Stomach (tissue), 8 donors: ENCODE measurements at regions not wholly inside any gene's neighbourhood (a gene's known extent, or its start where the extent isn't known, plus 50 kb on each side); places are given as distances from the start of the nearest gene placed in this dataset.

Experiments used
- DNase-seq, 2 donors: peaks; one replicate each; pipeline versions ENCODE4 v3.0.0 to v3.0.0-alpha.2; 2013 to 2019
- H3K27ac ChIP-seq, 5 donors: fragments of 200-600 bp in 4 of 5; sonication (generic) in 4 of 5; one replicate each; pipeline ENCODE4 v1.5.1; 2013 to 2019; ENCODE audit warnings: mild to moderate bottlenecking in 1 of 5, moderate library complexity in 1 of 5
- H3K27me3 ChIP-seq, 3 donors: fragments of 200-600 bp; sonication (generic); one replicate each; pipeline ENCODE4 v1.5.1; 2017 to 2019; ENCODE audit warnings: mixed run types in 1 of 3
- H3K36me3 ChIP-seq, 4 donors: fragments of 200-600 bp; sonication (generic); 1 replicate in 3 of 4; 2 replicates in 1 of 4; pipeline ENCODE4 v1.5.1; 2016 to 2019
- H3K4me1 ChIP-seq, 4 donors: fragments of 200-600 bp; sonication (generic); one replicate each; pipeline ENCODE4 v1.5.1; 2016 to 2019
- H3K4me3 ChIP-seq, 4 donors: fragments of 200-600 bp; sonication (generic) in 3 of 4; one replicate each; pipeline ENCODE4 v1.5.1; 2016 to 2019; ENCODE audit warnings: mild to moderate bottlenecking in 1 of 4
- H3K9me3 ChIP-seq, 4 donors: fragments of 200-600 bp; sonication (generic); one replicate each; pipeline ENCODE4 v1.5.1; 2016 to 2019
- CTCF ChIP-seq, 7 experiments: fragments of 450-650 bp in 4 of 7; fragments of 200-600 bp in 3 of 7; sonication (generic) in 3 of 7; IDR thresholded peaks; one replicate each; pipeline ENCODE4 v1.5.1; 2016 to 2019; ENCODE audit warnings: antibody characterized with exemption in 7 of 7, control low read depth in 2 of 7, mild to moderate bottlenecking in 1 of 7
- EP300 ChIP-seq: sonication (generic); formaldehyde crosslinking; IDR thresholded peaks from one replicate; pipeline ENCODE4 v1.6.1; 2017; ENCODE audit warnings: antibody characterized with exemption
- POLR2A ChIP-seq, 4 donors: fragments of 450-650 bp; IDR thresholded peaks; one replicate each; pipeline ENCODE4 v1.6.1; 2016; ENCODE audit warnings: antibody characterized with exemption in 4 of 4, control low read depth in 2 of 4, mild to moderate bottlenecking in 1 of 4, moderate library complexity in 1 of 4
- POLR2AphosphoS5 ChIP-seq, 3 donors: sonication (generic); formaldehyde crosslinking; IDR thresholded peaks; one replicate each; pipeline ENCODE4 v1.6.1; 2016; ENCODE audit warnings: antibody characterized with exemption in 3 of 3
- WGBS, 5 donors: extraction: QIAGEN DNeasy Blood & Tissue Kit in 3 of 5; methylation state at CpG; one replicate each; pipeline versions ENCODE4 v1.1.5 to v1.1.7; 2013 to 2018; 5-methylcytosine and 5-hydroxymethylcytosine counted together
- intact Hi-C: fragments of 100-400 bp; cut with DNase I; formaldehyde crosslinking; loops from one replicate; pipeline ENCODE4 v1.15.1; 2023; ENCODE audit warnings: low total_unique reads
- donor health status: healthy with polysubstance abuse.
- donor health status: Bipolar disorder and iron deficiency.
- donor health status: healthy.

- H3K36me3 ChIP-seq: no peaks in the 10 kb centered on the region
- no peaks in the 10 kb centered on the region for H3K4me1 ChIP-seq
- H3K9me3 ChIP-seq: no peaks in the 10 kb centered on the region
- H3K27ac ChIP-seq: no peak overlapping the region
- 74 to 84% (median 82%) methylated on average over 4 of the region's 4 CpGs for WGBS, 5 donors
- no peaks in the 10 kb centered on the region for H3K27me3 ChIP-seq
- DNase-seq: no peak
- TF ChIP-seq POLR2A (IDR thresholded peaks at IDR 0.05): no peak
- no peak for TF ChIP-seq EP300
- TF ChIP-seq CTCF (IDR thresholded peaks at IDR 0.05): no peak
- no peak for TF ChIP-seq POLR2AphosphoS5 (IDR thresholded peaks at IDR 0.05)
- intact Hi-C loops: no loop called here
- H3K4me3 ChIP-seq: no peak overlapping the region
Measured at GRCh38 chr5:23027830-23028229, 174.7 kb upstream of the CDH12 start.

- Histone ChIP-seq H3K9me3 (no peaks in the 10 kb centered on the region), H3K36me3 (no peaks in the 10 kb centered on the region), H3K27ac (no peak overlapping the region), H3K4me1 (no peaks in the 10 kb centered on the region), H3K27me3 (no peaks in the 10 kb centered on the region), H3K4me3 (no peak overlapping the region)
- 68 to 78% (median 74%) methylated on average over 2 of the region's 2 CpGs for WGBS, 5 donors
- peak in 1 of 2 donors; percentile 15 for DNase-seq
- intact Hi-C loops: no loop called here
- TF ChIP-seq EP300 (no peak), CTCF (IDR thresholded peaks at IDR 0.05) (no peak), POLR2A (IDR thresholded peaks at IDR 0.05) (no peak), POLR2AphosphoS5 (IDR thresholded peaks at IDR 0.05) (no peak)
Measured at GRCh38 chr5:23027331-23027730, 174.2 kb upstream of the CDH12 start.

- intact Hi-C loops: no loop called here
- peak in 1 of 2 donors; percentile 12 for DNase-seq
- Histone ChIP-seq H3K27me3 (no peaks in the 10 kb centered on the region), H3K27ac (no peak overlapping the region), H3K9me3 (no peaks in the 10 kb centered on the region), H3K4me1 (no peaks in the 10 kb centered on the region), H3K36me3 (no peaks in the 10 kb centered on the region), H3K4me3 (no peak overlapping the region)
- no peak for TF ChIP-seq POLR2AphosphoS5 (IDR thresholded peaks at IDR 0.05)
- no peak for TF ChIP-seq EP300
- no peak for TF ChIP-seq CTCF (IDR thresholded peaks at IDR 0.05)
- TF ChIP-seq POLR2A (IDR thresholded peaks at IDR 0.05): no peak
- WGBS, 5 donors: 68 to 80% (median 78%) methylated on average over 5 of the region's 5 CpGs
Measured at GRCh38 chr5:23026252-23027170, 173.4 kb upstream of the CDH12 start.

GRCh38 chr5:23025629-23026233 lies 172.6 kb upstream of the CDH12 start:
- no peak overlapping the region for H3K27ac ChIP-seq
- no peak overlapping the region for H3K4me3 ChIP-seq
- peak in 1 of 2 donors; percentile 15 for DNase-seq
- no peaks in the 10 kb centered on the region for H3K36me3 ChIP-seq
- 57 to 82% (median 79%) methylated on average over 1 of the region's 1 CpG for WGBS, 5 donors
- no peaks in the 10 kb centered on the region for H3K9me3 ChIP-seq
- H3K27me3 ChIP-seq: no peaks in the 10 kb centered on the region
- TF ChIP-seq EP300 (no peak), POLR2A (IDR thresholded peaks at IDR 0.05) (no peak), CTCF (IDR thresholded peaks at IDR 0.05) (no peak), POLR2AphosphoS5 (IDR thresholded peaks at IDR 0.05) (no peak)
- intact Hi-C loops: no loop called here
- H3K4me1 ChIP-seq: no peaks in the 10 kb centered on the region
